ENCODE measurements at regions not wholly inside any gene's neighbourhood (a gene's known extent, or its start where the extent isn't known, plus 50 kb on each side); places are given as distances from the start of the nearest gene placed in this dataset.

DNA sequence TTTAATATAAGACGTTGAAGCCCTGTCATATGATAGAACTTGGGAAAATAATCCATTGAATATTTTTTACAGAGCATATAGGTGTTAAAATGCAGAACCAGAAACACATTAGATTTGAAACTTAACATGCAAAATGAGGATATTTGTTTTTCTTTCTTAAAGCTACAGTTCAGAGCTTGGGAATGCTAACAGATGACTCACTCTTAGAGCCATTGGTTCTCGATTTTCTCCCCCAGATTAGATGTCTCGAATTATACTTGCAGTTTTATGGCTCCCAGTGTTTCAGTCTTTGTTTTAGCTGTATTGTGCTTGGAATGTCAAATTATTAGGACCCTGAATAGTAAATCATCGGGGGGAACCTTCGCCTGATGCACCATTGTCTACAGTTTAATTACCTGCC is 575.7 kb upstream of the ZP4 start:
- no peak for TF ChIP-seq CTCF (IDR thresholded peaks at IDR 0.05; ENCODE audit: insufficient read depth, low read length, poor library complexity, severe bottlenecking)
- Histone ChIP-seq H3K4me3 (ENCODE audit: low read depth, low read length) (no peak overlapping the region), H3K27me3 (ENCODE audit: control insufficient read depth, insufficient read depth, low read length) (no peaks in the 10 kb centered on the region), H3K36me3 (ENCODE audit: control insufficient read depth, insufficient read depth, low read length) (no peaks in the 10 kb centered on the region)
- DNase-seq (ENCODE audit: low read depth), result no peak

DNA sequence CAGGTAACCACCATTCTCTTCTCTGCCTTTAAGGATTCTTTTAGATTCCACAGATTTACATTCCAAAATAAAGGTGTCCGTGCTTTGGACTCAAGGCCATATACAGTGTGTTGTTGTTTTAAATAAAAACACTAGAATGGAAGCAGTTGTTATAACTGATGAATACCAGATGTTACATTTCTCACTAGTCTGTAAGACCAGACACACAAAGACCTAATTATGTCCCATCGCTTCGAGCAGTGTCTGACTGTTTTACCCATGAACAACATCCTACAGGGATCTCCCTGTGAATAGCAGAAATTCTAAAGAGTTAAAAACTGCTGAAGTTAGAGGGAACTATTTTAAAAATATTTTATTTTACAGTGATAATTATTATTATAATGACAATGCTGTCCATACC is 574.7 kb upstream of the ZP4 start:
- no peak for TF ChIP-seq CTCF (IDR thresholded peaks at IDR 0.05; ENCODE audit: insufficient read depth, low read length, poor library complexity, severe bottlenecking)
- H3K27me3 ChIP-seq (ENCODE audit: control insufficient read depth, insufficient read depth, low read length), result no peaks in the 10 kb centered on the region
- no peaks in the 10 kb centered on the region for H3K36me3 ChIP-seq (ENCODE audit: control insufficient read depth, insufficient read depth, low read length)
- DNase-seq (ENCODE audit: low read depth), result no peak
- H3K4me3 ChIP-seq (ENCODE audit: low read depth, low read length), result no peak overlapping the region

DNA sequence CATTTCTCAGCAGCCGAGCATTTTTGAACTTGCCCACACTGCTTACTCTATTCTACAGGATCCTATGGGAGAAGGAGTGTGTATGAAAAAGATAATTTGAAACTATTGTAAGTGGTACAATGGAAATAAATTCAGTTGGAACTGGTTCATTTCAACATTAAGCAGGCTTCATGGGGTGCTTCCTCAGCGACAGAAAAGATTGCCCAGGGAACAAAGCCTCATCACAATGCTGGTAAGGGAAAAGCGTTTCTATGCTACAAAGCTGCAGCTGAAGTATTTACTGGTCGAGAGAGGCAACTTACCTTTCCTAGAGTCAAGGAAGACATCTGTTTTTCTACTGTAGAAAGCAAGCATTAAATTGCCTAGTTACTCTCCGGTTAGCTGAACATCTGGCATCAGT is 568.2 kb upstream of the ZP4 start:
- no peak for DNase-seq (ENCODE audit: low read depth)
- H3K36me3 ChIP-seq (ENCODE audit: control insufficient read depth, insufficient read depth, low read length), result no peaks in the 10 kb centered on the region
- no peak for TF ChIP-seq CTCF (IDR thresholded peaks at IDR 0.05; ENCODE audit: insufficient read depth, low read length, poor library complexity, severe bottlenecking)
- H3K4me3 ChIP-seq (ENCODE audit: low read depth, low read length), result no peak overlapping the region
- H3K27me3 ChIP-seq (ENCODE audit: control insufficient read depth, insufficient read depth, low read length), result no peaks in the 10 kb centered on the region

DNA sequence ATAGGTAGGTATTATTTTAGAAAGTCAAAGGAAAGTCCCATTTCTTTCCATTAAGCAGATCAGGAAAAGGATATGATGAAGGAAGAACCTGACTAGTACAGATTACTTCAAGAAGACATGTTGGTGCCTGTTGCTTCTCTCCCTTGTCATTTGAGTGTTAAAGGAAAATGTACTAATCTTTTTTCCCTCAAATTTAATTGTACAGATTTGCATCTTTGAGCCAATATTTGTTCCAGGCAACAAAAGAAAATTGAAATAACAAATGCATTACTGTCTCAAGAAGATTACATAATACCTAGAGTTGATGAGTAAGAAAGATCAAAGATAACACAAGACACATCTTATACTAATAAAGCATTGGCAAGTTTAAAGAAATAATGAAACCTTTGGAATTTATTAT is 566.9 kb upstream of the ZP4 start:
- TF ChIP-seq CTCF (IDR thresholded peaks at IDR 0.05; ENCODE audit: insufficient read depth, low read length, poor library complexity, severe bottlenecking), result no peak
- Histone ChIP-seq H3K36me3 (ENCODE audit: control insufficient read depth, insufficient read depth, low read length) (no peaks in the 10 kb centered on the region), H3K27me3 (ENCODE audit: control insufficient read depth, insufficient read depth, low read length) (no peaks in the 10 kb centered on the region), H3K4me3 (ENCODE audit: low read depth, low read length) (no peak overlapping the region)
- no peak for DNase-seq (ENCODE audit: low read depth)

- DNase-seq (ENCODE audit: low read depth), result no peak
- TF ChIP-seq CTCF (IDR thresholded peaks at IDR 0.05; ENCODE audit: insufficient read depth, low read length, poor library complexity, severe bottlenecking), result no peak
- Histone ChIP-seq H3K27me3 (ENCODE audit: control insufficient read depth, insufficient read depth, low read length) (no peaks in the 10 kb centered on the region), H3K4me3 (ENCODE audit: low read depth, low read length) (no peak overlapping the region), H3K36me3 (ENCODE audit: control insufficient read depth, insufficient read depth, low read length) (no peaks in the 10 kb centered on the region)
Measured at GRCh38 chr1:238451781-238452310, 561.1 kb upstream of the ZP4 start.

DNA sequence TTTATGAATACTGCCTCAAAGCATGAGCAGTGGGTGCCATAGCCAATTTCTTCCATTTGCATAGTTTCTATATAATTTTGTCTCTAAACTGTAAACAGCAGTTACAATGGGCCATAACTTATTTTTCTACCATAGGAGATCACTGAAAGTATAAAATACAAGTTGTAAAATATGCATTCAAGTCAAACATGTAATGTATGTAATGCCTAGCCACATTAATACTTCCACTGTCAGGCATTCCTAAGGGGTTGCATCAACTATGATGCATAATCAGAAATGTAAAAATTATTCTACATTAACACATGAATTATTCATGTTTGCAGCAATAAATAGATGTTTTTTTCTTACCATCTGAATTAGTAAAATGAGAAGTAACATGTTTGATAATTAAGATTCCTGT is 560.3 kb upstream of the ZP4 start:
- Histone ChIP-seq H3K36me3 (ENCODE audit: control insufficient read depth, insufficient read depth, low read length) (no peaks in the 10 kb centered on the region), H3K4me3 (ENCODE audit: low read depth, low read length) (no peak overlapping the region), H3K27me3 (ENCODE audit: control insufficient read depth, insufficient read depth, low read length) (no peaks in the 10 kb centered on the region)
- DNase-seq (ENCODE audit: low read depth), result no peak
- TF ChIP-seq CTCF (IDR thresholded peaks at IDR 0.05; ENCODE audit: insufficient read depth, low read length, poor library complexity, severe bottlenecking), result no peak

All from kidney epithelial cell (primary cell).